Epithelial cell of proximal tubule (primary cell): ENCODE measurements at regions not wholly inside any gene's neighbourhood (a gene's known extent, or its start where the extent isn't known, plus 50 kb on each side); places are given as distances from the start of the nearest gene placed in this dataset.

Experiments used
- DNase-seq: peaks from one replicate; pipeline ENCODE4 v3.0.0-alpha.2; 2011; ENCODE audit warnings: low read depth
- H3K4me3 ChIP-seq: 2 replicates; pipeline ENCODE4 v1.5.1; 2011; ENCODE audit warnings: low read depth, mild to moderate bottlenecking, low read length
- CTCF ChIP-seq: conservative IDR thresholded peaks from 2 replicates; pipeline ENCODE4 v1.5.1; 2012; ENCODE audit warnings: low read depth, mild to moderate bottlenecking, low read length

DNA sequence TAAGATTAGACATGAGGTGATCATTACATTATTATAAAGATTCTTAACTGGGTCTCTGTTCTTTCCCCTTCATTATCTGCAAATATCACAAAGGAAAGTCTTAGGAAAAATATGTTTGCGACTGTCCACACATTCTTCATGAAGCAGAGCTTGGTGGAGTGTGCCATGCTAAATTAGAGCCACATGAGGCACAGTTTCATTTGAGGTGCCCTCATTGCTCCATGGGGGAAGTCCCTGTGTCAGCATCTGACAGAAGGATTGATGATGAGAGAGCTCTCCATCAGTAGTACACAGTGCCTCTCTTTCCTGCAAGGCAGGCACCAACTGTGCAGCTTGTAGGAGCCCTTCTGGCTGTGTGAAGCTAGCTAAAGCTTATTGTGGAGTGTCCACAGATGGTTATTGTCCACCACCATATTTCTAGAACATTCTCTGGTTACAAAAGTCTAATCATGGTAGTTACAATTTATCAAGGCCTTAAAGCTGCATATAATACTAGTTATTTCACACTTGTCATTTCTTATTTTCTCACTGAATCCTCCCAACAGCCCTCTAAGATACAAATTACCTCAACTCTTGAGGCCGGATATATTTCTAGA lies 63.9 kb downstream of the C9orf152 start:
- no peak for DNase-seq
- H3K4me3 ChIP-seq = no peak overlapping the region
- no peak for TF ChIP-seq CTCF

DNA sequence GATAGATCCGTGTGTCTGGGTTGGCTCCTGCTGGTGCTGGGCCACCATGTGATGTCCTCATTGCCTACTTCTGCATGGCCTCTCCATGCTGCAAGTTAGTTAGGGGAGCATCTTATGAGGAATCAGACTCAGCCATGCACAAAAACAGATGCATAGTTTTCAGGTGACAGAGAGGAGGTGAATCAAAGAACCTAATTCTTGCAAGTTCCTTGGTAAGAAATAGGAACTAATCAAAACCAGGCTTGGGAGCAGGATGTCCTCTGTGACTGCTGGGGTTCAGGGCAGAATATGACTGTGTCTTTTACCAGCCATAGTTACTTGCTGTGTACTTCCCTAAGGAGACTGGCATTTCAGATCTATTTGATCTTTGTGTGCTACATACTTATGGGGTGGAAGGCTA lies 61.6 kb downstream of the C9orf152 start:
- no peak overlapping the region for H3K4me3 ChIP-seq
- DNase-seq = no peak
- no peak for TF ChIP-seq CTCF

DNA sequence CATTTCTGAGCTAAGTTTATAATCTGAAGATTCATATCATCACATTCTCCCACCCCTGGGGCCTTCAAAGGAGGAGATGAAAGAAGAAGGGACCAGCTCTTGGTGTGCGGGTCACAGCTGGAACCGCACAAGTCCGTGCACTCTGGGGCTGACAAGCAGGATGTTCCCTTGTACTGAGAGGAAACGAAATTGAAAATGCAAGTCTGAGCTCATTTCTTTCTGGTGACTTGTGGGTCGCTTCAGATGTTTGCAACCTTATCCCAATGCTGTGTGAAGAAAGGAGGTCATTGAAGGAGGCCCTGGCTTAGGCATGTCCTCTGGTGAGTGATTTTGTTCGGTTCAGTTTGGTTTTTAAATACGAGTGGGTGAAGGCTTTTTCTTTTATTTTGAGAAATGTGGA lies 59.6 kb downstream of the C9orf152 start:
- H3K4me3 ChIP-seq = no peak overlapping the region
- DNase-seq = no peak
- no peak for TF ChIP-seq CTCF

- no peak for TF ChIP-seq CTCF
- no peak overlapping the region for H3K4me3 ChIP-seq
- no peak for DNase-seq
Measured at GRCh38 chr9:110148891-110149290, 59.1 kb downstream of the C9orf152 start.
